ENCODE measurements at regions not wholly inside any gene's neighbourhood (a gene's known extent, or its start where the extent isn't known, plus 50 kb on each side); places are given as distances from the start of the nearest gene placed in this dataset.

GRCh38 chr17:34156741-34157589 is 98.1 kb upstream of the CCL2 start:
- TF ChIP-seq CTCF (conservative IDR thresholded peaks at IDR 0.05): no peak
- no peak for TF ChIP-seq ZFX (IDR thresholded peaks at IDR 0.05)
